RWPE1 (cell line): ENCODE measurements at regions not wholly inside any gene's neighbourhood (a gene's known extent, or its start where the extent isn't known, plus 50 kb on each side); places are given as distances from the start of the nearest gene placed in this dataset.

ENCODE experiments used
- CTCF ChIA-PET: fragments of 350-600 bp; sonication (Branson Sonifier 250); formaldehyde crosslinking; extraction: SDS; loops from one replicate; lab custom pipeline; 2021; lab: Yijun Ruan, JAX
- POLR2A ChIA-PET: fragments of 400-600 bp; formaldehyde crosslinking; extraction: SDS; loops from one replicate; lab custom pipeline; 2020; ENCODE audit warnings: antibody characterized with exemption; ENCODE audit not compliant: low non-redundant PET; lab: Yijun Ruan, JAX
- DNase-seq: peaks from one replicate; pipeline ENCODE4 v3.0.0; 2012; ENCODE audit warnings: low spot score
- H3K27ac ChIP-seq: fragments of 450-650 bp; 2 replicates; pipeline ENCODE4 v1.5.1; 2017
- TF ChIP-seq, protein P1 (sequence below): fragments of 450-650 bp; conservative IDR thresholded peaks from 2 replicates; pipeline ENCODE4 v1.5.1; 2017; ENCODE audit warnings: low read depth, mild to moderate bottlenecking

DNA sequence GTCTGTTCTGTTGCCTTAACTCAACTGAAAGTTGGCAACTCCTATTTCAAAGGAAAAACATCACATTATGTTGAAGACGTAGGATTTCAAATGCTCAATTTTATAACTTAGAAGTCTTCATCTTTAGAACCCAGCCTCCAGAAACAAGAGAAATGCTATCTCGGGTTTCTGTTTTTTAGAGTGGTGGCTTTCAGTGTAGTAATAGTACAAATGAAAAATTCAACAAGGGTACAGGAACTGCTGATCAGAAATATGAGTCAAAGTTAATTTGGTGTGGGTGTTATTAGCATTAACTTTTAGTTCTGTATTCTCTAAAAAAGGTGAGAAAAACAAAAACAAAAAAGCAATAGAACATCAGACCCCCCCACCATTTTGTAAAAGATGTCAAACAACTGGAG is 56.6 kb upstream of the FLT1 start:
- POLR2A ChIA-PET, result no interaction called here
- TF ChIP-seq, protein P1, sequence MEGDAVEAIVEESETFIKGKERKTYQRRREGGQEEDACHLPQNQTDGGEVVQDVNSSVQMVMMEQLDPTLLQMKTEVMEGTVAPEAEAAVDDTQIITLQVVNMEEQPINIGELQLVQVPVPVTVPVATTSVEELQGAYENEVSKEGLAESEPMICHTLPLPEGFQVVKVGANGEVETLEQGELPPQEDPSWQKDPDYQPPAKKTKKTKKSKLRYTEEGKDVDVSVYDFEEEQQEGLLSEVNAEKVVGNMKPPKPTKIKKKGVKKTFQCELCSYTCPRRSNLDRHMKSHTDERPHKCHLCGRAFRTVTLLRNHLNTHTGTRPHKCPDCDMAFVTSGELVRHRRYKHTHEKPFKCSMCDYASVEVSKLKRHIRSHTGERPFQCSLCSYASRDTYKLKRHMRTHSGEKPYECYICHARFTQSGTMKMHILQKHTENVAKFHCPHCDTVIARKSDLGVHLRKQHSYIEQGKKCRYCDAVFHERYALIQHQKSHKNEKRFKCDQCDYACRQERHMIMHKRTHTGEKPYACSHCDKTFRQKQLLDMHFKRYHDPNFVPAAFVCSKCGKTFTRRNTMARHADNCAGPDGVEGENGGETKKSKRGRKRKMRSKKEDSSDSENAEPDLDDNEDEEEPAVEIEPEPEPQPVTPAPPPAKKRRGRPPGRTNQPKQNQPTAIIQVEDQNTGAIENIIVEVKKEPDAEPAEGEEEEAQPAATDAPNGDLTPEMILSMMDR, result no peak
- no peak overlapping the region for H3K27ac ChIP-seq
- no peak for DNase-seq
- CTCF ChIA-PET, result no interaction called here

DNA sequence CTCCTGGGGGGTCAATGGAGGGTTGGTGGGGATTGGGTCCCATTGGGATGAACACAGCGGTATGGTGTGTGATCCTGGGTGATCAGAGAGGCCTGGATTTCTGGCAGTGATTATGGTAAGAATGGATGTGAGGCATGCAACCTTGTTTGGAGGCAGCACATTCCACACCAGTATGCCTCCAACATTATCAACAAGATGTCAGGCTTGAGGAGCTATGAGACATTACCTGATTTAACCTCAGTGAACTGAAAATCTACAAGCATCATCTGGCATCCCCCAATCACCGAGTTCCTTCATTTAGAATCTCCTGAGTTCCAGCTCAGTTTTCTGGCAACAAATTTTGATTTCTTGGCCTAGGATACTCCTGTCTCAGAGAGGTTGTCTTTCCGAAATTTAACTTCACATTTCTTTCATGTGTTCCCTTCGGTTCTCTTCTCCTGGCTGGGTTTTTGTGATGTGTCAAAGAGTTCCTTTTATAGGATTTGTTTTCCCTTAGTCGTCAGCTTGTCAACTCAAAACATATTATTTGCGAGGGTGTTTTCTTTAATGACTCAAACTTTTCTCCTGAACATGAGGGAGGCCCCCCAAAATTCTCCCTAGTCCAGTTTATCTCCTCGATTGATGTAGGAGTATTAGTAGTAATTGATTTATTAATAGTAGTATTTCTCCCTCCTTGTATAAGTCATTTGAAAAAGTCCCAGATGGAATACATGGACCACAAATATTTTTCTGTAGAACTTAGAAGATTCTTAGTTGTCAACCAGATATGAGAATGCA is 56.0 kb upstream of the FLT1 start:
- ChIA-PET POLR2A (no interaction called here), CTCF (no interaction called here)
- DNase-seq, result no peak
- TF ChIP-seq, protein P1, result no peak
- H3K27ac ChIP-seq, result no peak overlapping the region

DNA sequence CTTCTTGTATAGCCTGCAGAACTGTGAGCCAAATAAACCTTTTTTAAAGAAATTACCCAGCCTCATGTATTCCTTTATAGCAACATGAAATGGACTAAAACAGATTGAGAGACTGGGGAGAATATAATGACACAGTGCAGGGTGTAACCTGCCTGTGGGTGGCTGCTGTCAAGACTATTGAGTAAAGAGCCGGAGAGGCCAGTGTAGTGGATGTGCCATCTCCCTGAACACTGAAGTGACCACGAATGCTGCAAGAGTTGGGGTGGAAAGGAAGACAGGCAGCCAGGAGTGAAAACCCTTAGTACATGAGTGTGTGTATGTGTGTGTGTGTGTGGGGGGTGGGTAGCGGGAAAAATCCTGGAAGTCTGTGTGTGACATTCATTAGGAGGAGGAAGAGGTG is 55.2 kb upstream of the FLT1 start:
- TF ChIP-seq, protein P1, result no peak
- no peak overlapping the region for H3K27ac ChIP-seq
- DNase-seq, result no peak
- CTCF ChIA-PET, result no interaction called here
- POLR2A ChIA-PET, result no interaction called here

DNA sequence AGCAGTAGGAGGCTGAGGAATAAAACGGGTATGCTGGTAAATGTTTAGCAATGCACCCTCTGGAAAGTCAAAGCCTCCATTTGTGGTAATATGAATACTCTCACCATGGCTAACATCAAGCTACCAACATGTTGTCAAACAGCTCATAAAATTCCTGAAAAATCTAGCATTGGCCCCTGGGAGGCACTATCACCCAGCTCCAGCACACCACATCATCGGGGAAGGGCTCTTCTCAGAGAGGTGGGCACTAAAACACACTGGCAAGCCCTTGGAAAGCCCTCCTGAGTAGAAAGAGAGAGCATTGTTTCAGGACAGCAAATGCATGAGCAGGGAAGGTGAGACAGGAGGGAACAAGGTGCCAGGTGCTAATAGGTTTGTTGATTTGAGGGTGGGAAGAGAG is 53.9 kb upstream of the FLT1 start:
- ChIA-PET POLR2A (no interaction called here), CTCF (interaction anchor here (0.6 kb wide), 1 partner anchor 16 kb away, joined by 3 read pairs; no protein-coding TSS in a partner anchor)
- H3K27ac ChIP-seq, result no peak overlapping the region
- DNase-seq, result no peak
- TF ChIP-seq, protein P1, result no peak

DNA sequence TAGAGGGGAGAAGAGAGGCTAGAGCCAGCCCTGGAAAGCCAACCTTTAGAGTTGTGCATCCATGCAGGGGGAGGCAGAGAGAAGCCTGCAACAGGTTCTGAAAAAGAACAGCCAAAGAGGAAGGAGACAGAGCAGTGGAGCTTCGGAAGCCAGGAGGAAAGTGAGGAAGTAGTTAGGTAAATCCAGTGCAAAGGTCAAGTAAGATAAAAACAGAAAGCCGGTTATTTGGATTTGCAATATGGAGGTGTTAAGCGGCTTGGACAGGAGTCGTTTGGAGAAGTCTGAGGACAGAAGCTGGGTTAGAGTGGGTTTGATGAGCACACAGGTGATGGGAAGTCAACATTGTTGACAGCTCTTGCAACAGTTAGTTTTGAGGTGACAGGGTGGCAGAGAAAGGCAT is 53.5 kb upstream of the FLT1 start:
- ChIA-PET CTCF (interaction anchor here (0.6 kb wide), 1 partner anchor 16 kb away, joined by 3 read pairs; no protein-coding TSS in a partner anchor), POLR2A (no interaction called here)
- no peak for DNase-seq
- TF ChIP-seq, protein P1, result no peak
- H3K27ac ChIP-seq, result no peak overlapping the region

DNA sequence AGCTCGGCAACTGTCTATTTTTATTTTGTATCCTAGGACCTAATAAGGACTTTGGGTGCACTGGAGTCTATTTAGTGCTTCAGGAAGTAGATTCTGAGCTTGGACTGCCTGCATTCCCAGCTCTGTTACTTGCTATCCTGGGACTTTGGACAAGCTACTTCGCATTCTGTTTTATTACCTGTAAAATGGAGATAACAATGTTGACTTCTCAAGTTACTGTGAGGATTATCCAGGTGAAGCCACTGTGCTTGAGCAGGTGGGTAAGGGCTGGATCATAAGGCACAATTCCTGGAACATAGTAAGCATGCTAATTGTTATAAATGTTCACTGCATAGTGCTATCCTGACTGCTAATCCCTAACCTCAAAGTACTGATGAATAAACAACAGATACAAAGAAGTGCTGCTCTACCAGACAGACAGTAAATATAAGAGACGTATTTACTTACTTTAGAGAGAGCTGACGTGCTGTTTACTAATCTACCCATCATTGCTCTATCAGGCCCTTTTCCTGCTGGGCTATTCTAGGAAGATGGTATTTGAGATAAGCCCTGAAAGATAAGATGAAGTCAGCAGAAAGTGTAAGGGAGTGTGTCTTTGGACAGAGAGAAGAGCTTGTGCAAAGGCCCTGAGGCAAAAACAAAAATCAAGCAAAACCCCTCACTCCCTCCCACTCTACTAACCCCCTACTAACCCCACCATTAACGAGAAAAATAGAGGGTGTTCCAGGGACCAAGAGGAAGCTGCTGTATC is 50.8 kb upstream of the FLT1 start:
- no peak for DNase-seq
- TF ChIP-seq, protein P1, result no peak
- ChIA-PET POLR2A (no interaction called here), CTCF (no interaction called here)
- no peak overlapping the region for H3K27ac ChIP-seq
